HAP-1 (cell line): ENCODE measurements at regions not wholly inside any gene's neighbourhood (a gene's known extent, or its start where the extent isn't known, plus 50 kb on each side); places are given as distances from the start of the nearest gene placed in this dataset.
"Not testable (repeated sequence)": the region's sequence is repeated elsewhere in the genome, so short reads cannot be mapped to it uniquely, and the experiment has no call there.

Experiments used
- DNase-seq, 2 experiments: peaks; one replicate each; pipeline ENCODE4 v3.0.0-alpha.2; 2016 to 2020; ENCODE audit warnings: low spot score in 2 of 2
- H3K27me3 ChIP-seq: fragments of 250-450 bp; sonication (Bioruptor Pico); 2 replicates; pipeline ENCODE4 v1.5.1; 2020; ENCODE audit warnings: low read depth, mild to moderate bottlenecking, moderate library complexity
- H3K36me3 ChIP-seq: fragments of 250-450 bp; sonication (Bioruptor Pico); replicated peaks from 2 replicates; pipeline ENCODE4 v1.5.1; 2020; ENCODE audit warnings: mild to moderate bottlenecking
- H3K4me1 ChIP-seq: fragments of 250-450 bp; sonication (Bioruptor Pico); 2 replicates; pipeline ENCODE4 v1.5.1; 2020; ENCODE audit warnings: mild to moderate bottlenecking
- H3K4me3 ChIP-seq: fragments of 250-450 bp; sonication (Bioruptor Pico); 2 replicates; pipeline ENCODE4 v1.5.1; 2020; ENCODE audit warnings: mild to moderate bottlenecking, moderate library complexity
- H3K9me3 ChIP-seq: fragments of 250-450 bp; sonication (Bioruptor Pico); 2 replicates; pipeline ENCODE4 v1.5.1; 2020; ENCODE audit warnings: mild to moderate bottlenecking, moderate library complexity
- in situ Hi-C: fragments of 300-500 bp; cut with MboI; formaldehyde crosslinking; loops from 3 replicates; pipeline ENCODE4 v1.14.3; 2020; ENCODE audit warnings: low sequenced_read_pairs, inconsistent platforms, mixed read lengths

DNA sequence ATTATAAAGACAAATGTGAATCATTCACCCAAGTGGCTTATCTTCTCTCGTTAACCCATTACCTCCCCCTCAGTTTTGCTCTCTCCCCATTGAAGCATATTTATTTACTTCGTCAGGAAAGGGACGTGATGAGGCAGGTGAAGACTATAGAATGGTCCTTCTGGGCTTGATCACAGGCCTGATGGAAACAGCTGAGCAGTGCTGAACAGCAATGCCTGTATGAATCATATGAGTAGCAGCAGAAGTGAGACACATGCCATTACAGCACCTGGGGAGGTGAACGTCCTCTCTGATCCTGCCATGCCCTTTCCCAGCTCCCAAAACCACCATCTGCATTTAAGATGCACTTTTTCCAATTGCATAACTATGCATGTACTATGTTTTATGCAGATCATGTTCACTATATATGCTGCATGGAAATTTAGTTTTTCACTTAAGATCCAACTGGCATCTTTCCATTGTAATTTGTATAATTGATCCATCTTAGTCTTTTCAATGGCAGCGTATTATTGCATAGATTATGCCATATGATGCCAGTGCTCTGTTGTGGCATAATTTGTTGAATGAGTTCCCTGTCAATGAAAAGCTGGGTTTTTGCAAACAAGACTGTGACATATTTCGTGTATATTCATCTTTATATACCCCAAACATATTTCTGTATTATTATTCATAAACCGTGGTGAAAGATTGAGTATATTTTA, 105.3 kb downstream of the CXCL12 start:
- H3K27me3 ChIP-seq: no peaks in the 10 kb centered on the region
- H3K9me3 ChIP-seq: no peaks in the 10 kb centered on the region
- in situ Hi-C loops: no loop called here
- H3K36me3 ChIP-seq: no peaks in the 10 kb centered on the region
- no peaks in the 10 kb centered on the region for H3K4me1 ChIP-seq
- no peak overlapping the region for H3K4me3 ChIP-seq
- no peak for DNase-seq

DNA sequence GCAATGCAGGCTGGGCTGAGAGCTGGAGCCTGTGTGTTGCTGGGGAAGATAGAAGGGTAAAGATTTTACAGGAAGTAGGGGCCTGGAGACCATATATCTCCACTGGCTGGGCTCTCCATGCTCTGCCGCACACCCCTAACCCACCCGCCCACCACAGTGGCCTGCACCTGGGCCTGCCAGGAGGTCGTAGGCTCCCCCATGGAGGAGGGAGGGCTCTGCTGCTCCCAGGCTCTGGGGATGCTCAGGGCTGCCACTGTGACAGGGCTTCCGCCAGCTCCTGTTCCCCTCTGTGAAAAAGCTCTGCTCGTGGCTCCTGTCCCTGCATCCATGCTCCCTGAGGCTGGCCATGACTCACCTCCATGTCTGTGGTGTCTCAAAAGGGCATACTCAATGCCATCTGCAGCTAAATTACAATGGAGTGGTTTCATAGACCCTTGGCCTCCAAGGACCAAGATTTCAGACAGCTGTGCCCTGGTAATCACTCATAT, 106.0 kb downstream of the CXCL12 start:
- Histone ChIP-seq H3K4me3 (no peak overlapping the region), H3K27me3 (no peaks in the 10 kb centered on the region), H3K4me1 (no peaks in the 10 kb centered on the region), H3K36me3 (no peaks in the 10 kb centered on the region), H3K9me3 (no peaks in the 10 kb centered on the region)
- in situ Hi-C loops: no loop called here
- no peak for DNase-seq

DNA sequence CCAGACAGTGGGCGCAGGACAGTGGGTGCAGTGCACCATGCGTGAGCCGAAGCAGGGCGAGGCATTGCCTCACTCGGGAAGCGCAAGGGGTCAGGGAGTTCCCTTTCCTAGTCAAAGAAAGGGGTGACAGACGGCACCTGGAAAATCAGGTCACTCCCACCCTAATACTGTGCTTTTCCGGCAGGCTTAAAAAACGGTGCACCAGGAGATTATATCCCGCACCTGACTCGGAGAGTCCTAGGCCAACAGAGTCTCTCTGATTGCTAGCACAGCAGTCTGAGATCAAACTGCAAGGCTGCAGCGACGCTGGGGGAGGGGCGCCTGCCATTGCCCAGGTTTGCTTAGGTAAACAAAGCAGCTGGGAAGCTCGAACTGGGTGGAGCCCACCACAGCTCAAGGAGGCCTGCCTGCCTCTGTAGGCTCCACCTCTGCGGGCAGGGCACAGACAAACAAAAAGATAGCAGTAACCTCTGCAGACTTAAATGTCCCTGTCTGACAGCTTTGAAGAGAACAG, 116.4 kb downstream of the CXCL12 start:
- H3K4me1 ChIP-seq, H3K36me3 ChIP-seq, H3K27me3 ChIP-seq, H3K4me3 ChIP-seq, H3K9me3 ChIP-seq, DNase-seq, in situ Hi-C loops: not testable (repeated sequence)

DNA sequence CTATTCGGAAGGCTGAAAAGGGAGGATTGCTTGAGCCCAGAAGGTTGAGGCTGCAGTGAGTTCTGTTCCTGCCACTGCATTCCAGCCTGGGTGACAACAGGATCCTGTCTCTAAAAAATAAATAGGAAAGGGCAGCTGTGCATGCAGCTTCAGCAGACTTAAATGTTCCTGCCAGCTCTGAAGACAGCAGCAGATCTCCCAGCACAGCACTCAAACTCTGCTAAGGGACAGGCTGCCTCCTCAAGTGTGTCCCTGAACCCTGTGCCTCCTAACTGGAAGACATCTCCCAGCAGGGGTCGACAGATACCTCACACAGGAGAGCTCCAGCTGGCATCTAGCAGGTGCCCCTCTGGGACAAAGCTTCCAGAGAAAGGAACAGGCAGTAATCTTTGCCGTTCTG, 117.9 kb downstream of the CXCL12 start:
- DNase-seq: no peak
- Histone ChIP-seq H3K9me3 (no peaks in the 10 kb centered on the region), H3K27me3 (no peaks in the 10 kb centered on the region), H3K36me3 (no peaks in the 10 kb centered on the region), H3K4me3 (no peak overlapping the region), H3K4me1 (no peaks in the 10 kb centered on the region)
- in situ Hi-C loops: no loop called here

DNA sequence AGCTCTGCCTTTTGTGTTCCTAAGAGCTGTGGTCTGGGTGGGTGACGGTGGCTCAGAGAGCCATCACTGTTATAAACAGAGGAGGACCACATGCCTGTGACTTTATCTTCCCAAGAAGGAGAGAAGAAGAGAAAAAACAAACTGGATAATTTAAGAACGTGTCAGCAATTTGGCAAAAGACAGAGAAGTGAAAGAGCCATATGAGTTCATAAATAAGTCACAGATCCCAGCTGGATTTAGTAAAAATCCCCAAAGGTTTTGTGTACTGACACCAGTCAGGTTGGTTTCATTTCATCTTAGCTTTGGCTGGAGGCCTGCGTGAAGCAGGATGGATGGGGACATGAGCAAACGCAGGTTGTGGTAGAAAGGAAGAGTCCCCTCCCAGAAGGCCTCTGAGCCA, 120.7 kb downstream of the CXCL12 start:
- in situ Hi-C loops: no loop called here
- Histone ChIP-seq H3K27me3 (no peaks in the 10 kb centered on the region), H3K9me3 (no peaks in the 10 kb centered on the region), H3K4me3 (no peak overlapping the region), H3K36me3 (no peaks in the 10 kb centered on the region), H3K4me1 (no peaks in the 10 kb centered on the region)
- no peak for DNase-seq

DNA sequence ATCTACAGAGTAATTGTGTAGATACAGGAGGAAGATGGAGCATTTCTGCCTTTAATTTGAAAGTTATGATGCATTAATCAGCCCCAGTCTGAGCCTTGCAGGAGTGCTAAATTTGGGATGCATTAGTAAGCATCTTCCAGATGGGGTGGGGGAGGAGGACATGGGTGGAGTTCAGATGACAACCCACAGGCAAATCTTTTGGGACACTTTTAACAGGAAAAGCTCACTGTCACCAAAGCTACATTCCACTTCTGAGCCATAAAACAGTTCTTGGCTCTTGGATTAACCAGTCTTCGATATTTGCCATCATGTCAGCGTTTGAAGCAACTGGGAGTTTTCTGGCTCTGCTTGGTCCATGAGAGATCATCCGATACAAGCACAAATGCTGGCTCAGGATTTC, 121.1 kb downstream of the CXCL12 start:
- Histone ChIP-seq H3K4me1 (no peaks in the 10 kb centered on the region), H3K4me3 (no peak overlapping the region), H3K27me3 (no peaks in the 10 kb centered on the region), H3K36me3 (no peaks in the 10 kb centered on the region), H3K9me3 (no peaks in the 10 kb centered on the region)
- no peak for DNase-seq
- in situ Hi-C loops: no loop called here

DNA sequence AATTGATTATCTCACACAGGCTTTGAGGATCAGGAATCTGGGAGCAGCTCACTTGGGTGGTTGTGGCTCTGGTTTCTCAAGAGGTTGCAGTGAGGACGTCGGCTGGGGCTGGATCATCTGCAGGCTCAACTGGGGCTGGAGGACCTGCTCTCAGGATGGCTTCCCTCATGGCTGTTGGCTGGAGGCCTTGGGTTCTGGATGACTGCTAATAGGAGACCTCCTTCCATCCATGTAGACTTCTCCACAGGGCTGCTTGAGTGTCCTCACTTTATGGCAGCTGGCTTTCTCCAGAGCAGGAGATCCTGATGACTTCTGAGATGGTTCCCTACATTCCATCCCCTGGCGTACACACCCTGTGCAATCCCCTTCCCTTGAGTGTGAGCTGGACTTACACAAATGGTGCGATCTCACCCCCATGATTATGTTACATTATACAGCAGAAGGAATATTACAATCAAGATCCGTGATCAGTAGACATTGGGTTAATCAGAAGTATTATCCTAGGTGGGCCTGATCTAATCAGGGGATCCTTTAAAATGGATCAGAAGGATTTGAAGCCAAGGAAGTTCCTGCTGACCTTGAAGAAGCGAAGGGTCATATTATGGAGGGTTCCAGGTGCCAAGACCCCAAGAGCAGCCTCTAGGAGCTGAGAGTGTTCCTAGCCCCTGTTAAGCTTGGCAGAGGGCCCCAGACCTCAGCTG, 122.2 kb downstream of the CXCL12 start:
- no peaks in the 10 kb centered on the region for H3K4me1 ChIP-seq
- no peaks in the 10 kb centered on the region for H3K9me3 ChIP-seq
- no peak for DNase-seq
- no peaks in the 10 kb centered on the region for H3K36me3 ChIP-seq
- in situ Hi-C loops: no loop called here
- H3K4me3 ChIP-seq: no peak overlapping the region
- no peaks in the 10 kb centered on the region for H3K27me3 ChIP-seq

DNA sequence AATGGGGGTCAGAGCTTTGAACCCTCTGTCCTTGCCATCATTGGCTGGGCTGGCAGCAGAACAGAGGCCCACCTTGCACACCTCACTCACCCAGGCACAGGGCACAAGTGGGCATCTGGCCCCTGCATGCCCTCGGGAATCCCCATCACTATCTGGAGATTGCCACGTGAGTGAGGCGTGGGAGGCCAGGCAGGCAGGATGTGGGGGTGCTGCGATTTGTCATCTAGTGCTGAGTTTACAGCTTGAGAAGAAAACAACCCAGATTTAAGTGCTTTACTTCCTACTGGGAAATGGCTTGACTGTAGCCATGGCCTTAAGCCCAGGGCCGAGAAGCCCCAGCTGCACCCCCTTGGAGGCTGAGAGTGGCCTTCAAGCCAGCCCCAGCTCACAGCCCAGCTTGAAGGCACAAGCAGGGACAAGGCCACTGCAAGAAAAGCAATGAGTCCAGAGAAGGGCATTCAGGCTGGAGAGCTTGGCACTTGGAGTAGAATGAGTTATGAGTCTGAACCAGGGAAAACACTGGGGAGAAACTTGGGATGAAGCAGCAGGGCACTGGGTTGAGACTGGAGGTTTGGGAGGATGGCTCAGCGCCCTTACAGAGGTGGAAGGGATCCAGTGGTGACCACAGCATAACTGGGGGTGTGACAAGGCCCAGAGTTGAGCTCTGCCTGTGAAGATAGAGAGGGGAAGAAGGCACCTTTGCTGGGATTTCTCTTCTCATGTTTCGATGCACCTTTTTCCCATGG, 123.0 kb downstream of the CXCL12 start:
- Histone ChIP-seq H3K36me3 (no peaks in the 10 kb centered on the region), H3K4me3 (no peak overlapping the region), H3K27me3 (no peaks in the 10 kb centered on the region), H3K4me1 (no peaks in the 10 kb centered on the region), H3K9me3 (no peaks in the 10 kb centered on the region)
- DNase-seq: no peak
- in situ Hi-C loops: no loop called here

DNA sequence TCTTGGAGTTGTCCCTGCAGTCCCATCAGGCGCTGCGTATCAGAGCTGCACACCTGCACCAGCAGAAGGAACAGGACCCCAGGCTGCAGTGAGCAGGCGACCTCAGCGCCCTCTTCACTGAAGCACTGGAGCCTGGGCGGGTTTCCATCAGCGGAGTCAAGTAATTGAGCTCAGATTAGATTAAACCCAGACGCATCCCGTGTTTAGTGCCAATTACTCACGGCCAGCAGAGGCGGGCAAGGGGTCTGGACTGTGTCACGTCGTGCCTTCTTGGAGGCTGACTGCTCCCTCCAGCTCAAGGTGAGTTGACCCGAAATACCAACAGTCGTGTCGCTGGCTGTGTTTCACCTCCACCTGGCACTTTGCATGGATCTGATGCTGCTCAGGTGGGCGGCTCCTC, 123.6 kb downstream of the CXCL12 start:
- Histone ChIP-seq H3K27me3 (no peaks in the 10 kb centered on the region), H3K36me3 (no peaks in the 10 kb centered on the region), H3K4me3 (no peak overlapping the region), H3K9me3 (no peaks in the 10 kb centered on the region), H3K4me1 (no peaks in the 10 kb centered on the region)
- DNase-seq: no peak
- in situ Hi-C loops: no loop called here

DNA sequence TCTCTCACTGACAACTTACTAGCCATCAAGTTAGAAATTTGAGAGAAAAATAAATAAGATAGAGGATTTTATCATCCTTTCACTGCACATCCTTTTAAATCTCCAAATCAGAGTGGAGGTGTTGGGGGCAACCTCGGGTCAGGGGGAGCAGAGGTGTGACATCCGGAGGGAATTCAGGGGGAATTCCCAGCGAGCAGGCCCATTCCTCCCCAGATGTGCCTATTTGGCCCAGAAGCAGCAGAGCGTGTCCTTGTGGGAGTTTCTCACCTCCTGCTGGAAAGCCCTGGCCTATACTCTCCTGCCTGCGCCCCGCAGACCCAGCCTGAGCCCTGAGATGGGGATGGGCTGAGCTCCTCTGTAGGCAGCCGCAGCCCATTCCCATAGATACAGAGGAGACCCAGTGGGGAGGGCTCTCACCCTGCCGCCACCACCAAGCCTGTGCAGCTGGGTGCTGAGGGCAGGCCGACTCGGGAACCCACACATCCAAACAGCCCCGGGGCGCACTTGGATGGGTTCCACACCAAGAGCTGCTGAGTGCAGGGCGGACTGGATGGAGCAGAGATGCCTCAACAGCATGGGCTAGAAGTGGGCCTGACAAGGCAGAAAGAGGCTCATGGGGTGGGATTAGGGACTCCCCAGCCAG, 124.5 kb downstream of the CXCL12 start:
- in situ Hi-C loops: no loop called here
- Histone ChIP-seq H3K36me3 (no peaks in the 10 kb centered on the region), H3K9me3 (no peaks in the 10 kb centered on the region), H3K27me3 (no peaks in the 10 kb centered on the region), H3K4me1 (no peaks in the 10 kb centered on the region), H3K4me3 (no peak overlapping the region)
- DNase-seq: no peak

DNA sequence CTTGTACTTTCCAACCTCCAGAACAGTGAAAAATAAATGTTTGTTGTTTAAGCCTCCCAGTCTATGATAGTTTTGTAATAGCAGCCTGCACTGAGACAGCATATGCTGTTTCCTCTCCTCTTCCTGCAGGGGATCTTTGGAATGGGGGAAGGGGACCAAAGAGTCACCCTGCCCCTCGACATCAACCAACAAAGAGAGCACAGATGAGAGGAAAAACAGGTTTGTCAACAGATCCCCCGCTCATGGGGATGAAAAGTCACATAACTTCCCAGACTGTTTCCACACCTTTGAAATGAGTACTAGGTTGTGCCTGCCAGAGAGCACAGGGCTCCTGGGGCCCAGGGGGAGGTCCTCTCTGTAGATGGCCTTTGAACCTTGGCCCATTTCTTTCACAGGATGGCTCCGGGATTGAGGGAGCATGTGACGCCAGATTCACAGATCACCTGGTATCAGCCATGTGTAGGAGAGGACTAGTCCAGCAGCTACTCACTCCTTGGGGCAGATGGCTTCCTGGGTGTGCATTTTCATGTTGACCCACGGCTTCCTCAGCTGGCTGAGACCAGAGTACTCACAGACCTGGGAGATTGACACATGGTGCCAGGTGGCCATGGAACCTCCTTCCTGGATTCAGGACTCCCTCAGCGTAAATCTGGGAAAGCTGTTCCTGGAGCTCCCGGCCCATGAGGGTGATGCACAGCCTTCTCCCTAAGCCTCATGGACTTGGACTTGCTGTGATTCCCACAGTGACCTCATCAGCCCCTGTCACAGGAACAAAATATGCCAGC, 125.6 kb downstream of the CXCL12 start:
- Histone ChIP-seq H3K4me1 (no peaks in the 10 kb centered on the region), H3K9me3 (no peaks in the 10 kb centered on the region), H3K4me3 (no peak overlapping the region), H3K27me3 (no peaks in the 10 kb centered on the region), H3K36me3 (no peaks in the 10 kb centered on the region)
- DNase-seq: no peak
- in situ Hi-C loops: no loop called here

DNA sequence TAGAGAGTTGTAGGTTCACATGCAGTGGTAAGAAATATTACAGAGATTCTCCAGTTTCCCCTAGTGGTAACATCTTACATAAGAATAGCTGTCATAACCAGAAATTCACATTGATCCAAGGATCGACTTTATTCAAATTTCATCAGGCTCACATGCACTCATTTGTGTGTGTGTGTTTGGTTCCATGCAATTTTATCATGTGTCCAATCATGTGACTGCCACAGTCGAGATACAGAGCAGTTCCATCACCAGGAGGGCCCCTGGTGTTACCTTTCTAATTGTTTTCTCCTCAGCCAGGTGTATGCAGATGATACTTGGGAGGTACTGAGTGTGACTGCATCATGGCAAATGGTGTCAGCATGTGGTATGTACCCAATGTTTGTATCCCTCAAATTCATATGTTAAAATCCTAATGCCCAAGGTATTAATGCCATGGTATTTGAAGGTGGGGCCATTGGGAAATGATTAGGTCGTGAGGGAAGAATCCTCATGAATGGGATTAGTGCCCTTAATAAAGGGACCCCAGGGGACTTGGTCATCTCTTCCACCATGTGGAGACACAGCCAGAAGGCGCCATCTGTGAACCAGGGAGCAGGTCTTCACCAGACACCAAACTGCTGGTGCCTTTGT, 126.3 kb downstream of the CXCL12 start:
- Histone ChIP-seq H3K4me1 (no peaks in the 10 kb centered on the region), H3K27me3 (no peaks in the 10 kb centered on the region), H3K36me3 (no peaks in the 10 kb centered on the region), H3K4me3 (no peak overlapping the region), H3K9me3 (no peaks in the 10 kb centered on the region)
- in situ Hi-C loops: no loop called here
- DNase-seq: no peak

DNA sequence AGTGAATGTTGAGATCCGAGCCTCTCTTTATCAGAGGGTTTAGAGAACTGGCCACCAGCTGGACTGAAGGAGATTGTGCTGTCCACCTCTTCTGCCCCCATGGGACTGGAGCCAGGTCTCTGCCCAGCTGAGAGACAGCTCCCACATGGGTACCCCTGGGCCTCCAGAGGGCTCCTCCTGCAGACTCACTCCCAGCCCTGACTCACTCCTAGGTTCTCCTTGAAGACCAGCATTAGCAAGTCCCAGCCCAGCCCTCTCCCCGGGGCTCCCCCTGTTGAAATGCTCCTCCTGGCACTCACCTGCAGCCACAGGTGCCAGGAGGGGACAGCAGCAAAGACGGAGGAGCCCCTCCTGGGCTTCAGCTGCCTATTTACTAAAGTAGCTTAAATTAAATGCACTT, 126.9 kb downstream of the CXCL12 start:
- DNase-seq: no peak

More for the DNA sequence above, 126.9 kb downstream of the CXCL12 start:
- Histone ChIP-seq H3K4me3 (no peak overlapping the region), H3K9me3 (no peaks in the 10 kb centered on the region), H3K36me3 (no peaks in the 10 kb centered on the region), H3K4me1 (no peaks in the 10 kb centered on the region), H3K27me3 (no peaks in the 10 kb centered on the region)
- in situ Hi-C loops: no loop called here
